ENCODE measurements at regions not wholly inside any gene's neighbourhood (a gene's known extent, or its start where the extent isn't known, plus 50 kb on each side); places are given as distances from the start of the nearest gene placed in this dataset.

DNA sequence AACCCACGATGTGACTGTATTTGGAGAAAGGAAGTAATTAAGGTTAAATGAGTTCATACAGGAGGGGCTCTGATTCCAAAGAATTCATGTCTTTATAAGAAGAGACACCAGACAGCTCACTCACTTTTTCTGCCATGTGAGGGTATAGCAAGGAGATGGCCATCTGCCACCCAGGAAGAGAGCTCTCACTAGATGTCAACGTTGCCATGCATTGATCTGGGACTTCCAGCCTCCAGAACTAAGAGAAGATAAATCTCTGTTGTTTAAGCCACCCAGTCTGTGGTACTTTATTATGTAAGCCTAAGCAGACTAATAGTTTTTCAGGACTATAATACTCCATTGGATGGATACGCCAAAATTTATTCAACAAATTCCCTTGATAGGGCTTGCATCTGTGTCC is 89.8 kb upstream of the RAD23B start:
- H3K4me3 ChIP-seq (ENCODE audit: low read length), result no peak overlapping the region
- no peak for DNase-seq (ENCODE audit: low read depth)
- TF ChIP-seq CTCF (conservative IDR thresholded peaks at IDR 0.05; ENCODE audit: low read length), result no peak

- DNase-seq (ENCODE audit: low read depth), result no peak
- no peak for TF ChIP-seq CTCF (conservative IDR thresholded peaks at IDR 0.05; ENCODE audit: low read length)
- no peak overlapping the region for H3K4me3 ChIP-seq (ENCODE audit: low read length)
Observed at GRCh38 chr9:107198718-107199117, 84.4 kb upstream of the RAD23B start.

DNA sequence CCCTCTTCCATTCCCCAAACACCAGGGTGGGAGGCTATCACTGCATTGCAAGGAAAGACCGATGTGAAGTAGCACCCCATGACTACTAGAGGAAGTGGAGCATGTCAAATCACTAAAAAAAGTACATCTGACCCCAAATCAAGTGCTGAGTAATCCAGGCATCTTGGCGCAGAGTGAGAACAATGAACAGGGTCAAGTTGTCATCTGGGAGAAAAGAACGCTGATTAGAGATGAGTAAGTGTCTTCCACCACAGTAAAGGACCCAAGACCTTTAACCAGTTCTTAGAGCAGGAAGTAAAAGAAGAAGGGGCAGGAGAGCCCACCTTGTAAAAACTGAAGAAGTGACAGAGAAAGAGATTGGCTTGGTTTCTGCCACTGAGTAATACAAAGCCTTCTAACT is 75.0 kb upstream of the RAD23B start:
- no peak for TF ChIP-seq CTCF (conservative IDR thresholded peaks at IDR 0.05; ENCODE audit: low read length)
- H3K4me3 ChIP-seq (ENCODE audit: low read length), result no peak overlapping the region
- DNase-seq (ENCODE audit: low read depth), result peak; percentile 21

- no peak overlapping the region for H3K4me3 ChIP-seq (ENCODE audit: low read length)
- DNase-seq (ENCODE audit: low read depth), result no peak
- TF ChIP-seq CTCF (conservative IDR thresholded peaks at IDR 0.05; ENCODE audit: low read length), result no peak
Observed at GRCh38 chr9:107210775-107211174, 72.3 kb upstream of the RAD23B start.

- TF ChIP-seq CTCF (conservative IDR thresholded peaks at IDR 0.05; ENCODE audit: low read length), result no peak
- DNase-seq (ENCODE audit: low read depth), result no peak
- no peak overlapping the region for H3K4me3 ChIP-seq (ENCODE audit: low read length)
Observed at GRCh38 chr9:107211284-107211923, 71.7 kb upstream of the RAD23B start.

GRCh38 chr9:107212613-107213012 is 70.5 kb upstream of the RAD23B start:
- no peak for TF ChIP-seq CTCF (conservative IDR thresholded peaks at IDR 0.05; ENCODE audit: low read length)
- no peak for DNase-seq (ENCODE audit: low read depth)
- H3K4me3 ChIP-seq (ENCODE audit: low read length), result no peak overlapping the region

GRCh38 chr9:107213080-107213479 is 70.0 kb upstream of the RAD23B start:
- no peak for DNase-seq (ENCODE audit: low read depth)
- no peak for TF ChIP-seq CTCF (conservative IDR thresholded peaks at IDR 0.05; ENCODE audit: low read length)
- H3K4me3 ChIP-seq (ENCODE audit: low read length), result no peak overlapping the region

All from AG10803 (cell line).